Esophagus muscularis mucosa (tissue), 3 donors: ENCODE measurements at regions not wholly inside any gene's neighbourhood (a gene's known extent, or its start where the extent isn't known, plus 50 kb on each side); places are given as distances from the start of the nearest gene placed in this dataset.

Experiments
- CTCF ChIP-seq, 3 experiments: fragments of 200-600 bp in 2 of 3; fragments of 450-650 bp in 1 of 3; sonication (generic) in 2 of 3; IDR thresholded peaks; one replicate each; pipeline ENCODE4 v1.5.1; 2017 to 2019; ENCODE audit warnings: antibody characterized with exemption in 3 of 3, mild to moderate bottlenecking in 2 of 3, moderate library complexity in 1 of 3
- POLR2AphosphoS5 ChIP-seq, 2 donors: sonication (generic); formaldehyde crosslinking; IDR thresholded peaks; one replicate each; pipeline ENCODE4 v1.6.1; 2017; ENCODE audit warnings: antibody characterized with exemption in 2 of 2

GRCh38 chr18:39053571-39053970 is 1488.0 kb upstream of the CELF4 start:
- TF ChIP-seq POLR2AphosphoS5 (IDR thresholded peaks at IDR 0.05): no peak
- no peak for TF ChIP-seq CTCF (IDR thresholded peaks at IDR 0.05)
